Naive thymus-derived CD4-positive, alpha-beta T cell (primary cell): ENCODE measurements at regions not wholly inside any gene's neighbourhood (a gene's known extent, or its start where the extent isn't known, plus 50 kb on each side); places are given as distances from the start of the nearest gene placed in this dataset.

Experiments used
- ATAC-seq: fragments of 150-1000 bp; cut with Tn5 transposase; 2 replicates; pipeline ENCODE4 v1.10.0; 2021; ENCODE audit warnings: mild to moderate bottlenecking, moderate library complexity
- CTCF ChIA-PET: fragments of 350-600 bp; sonication (Branson Sonifier 250); formaldehyde crosslinking; loops from one replicate; lab custom pipeline; 2021; ENCODE audit warnings: antibody characterized with exemption; lab: Charles Lee
- POLR2A ChIA-PET: fragments of 350-600 bp; sonication (Branson Sonifier 250); formaldehyde crosslinking; loops from one replicate; lab custom pipeline; 2021; ENCODE audit warnings: antibody characterized with exemption, inconsistent platforms; lab: Charles Lee
- DNase-seq, 9 donors: peaks; one replicate each; pipeline versions ENCODE4 v3.0.0 to v3.0.0-alpha.2; 2020 to 2022; ENCODE audit warnings: mixed read lengths in 1 of 9
- H3K27ac ChIP-seq: one replicate; pipeline ENCODE4 v1.7.0; 2013; ENCODE audit warnings: mild to moderate bottlenecking, low read depth, low read length, moderate library complexity
- H3K27me3 ChIP-seq, 2 donors: one replicate each; pipeline ENCODE4 v1.7.0; 2013; ENCODE audit warnings: low read length in 2 of 2, mild to moderate bottlenecking in 2 of 2, moderate library complexity in 2 of 2; ENCODE audit not compliant: control insufficient read depth in 2 of 2, insufficient read depth in 2 of 2
- H3K36me3 ChIP-seq, 3 experiments: 1 replicate in 2 of 3; 2 replicates in 1 of 3; pipeline ENCODE4 v1.7.0; 2013; ENCODE audit warnings: low read length in 3 of 3, mild to moderate bottlenecking in 3 of 3, moderate library complexity in 1 of 3; ENCODE audit not compliant: insufficient read depth in 3 of 3, control insufficient read depth in 2 of 3
- H3K4me1 ChIP-seq, 2 donors: one replicate each; pipeline ENCODE4 v1.7.0; 2013; ENCODE audit warnings: low read length in 2 of 2, mild to moderate bottlenecking in 2 of 2, moderate library complexity in 1 of 2; ENCODE audit not compliant: control insufficient read depth in 2 of 2, insufficient read depth in 2 of 2
- H3K4me3 ChIP-seq: 2 replicates; pipeline ENCODE4 v1.7.0; 2013; ENCODE audit warnings: mild to moderate bottlenecking, low read length
- H3K9me3 ChIP-seq, 3 experiments: 1 replicate in 2 of 3; 2 replicates in 1 of 3; pipeline ENCODE4 v1.7.0; 2013; ENCODE audit warnings: low read length in 3 of 3; ENCODE audit not compliant: control insufficient read depth in 2 of 3
- H3K27ac Mint-ChIP-seq, 9 donors: one replicate each; pipeline ENCODE4 v1.8.0; 2020 to 2022; ENCODE audit warnings: mixed read lengths in 9 of 9, mild to moderate bottlenecking in 8 of 9, moderate library complexity in 5 of 9, inconsistent platforms in 2 of 9
- H3K27me3 Mint-ChIP-seq, 5 donors: one replicate each; pipeline ENCODE4 v1.8.0; 2021 to 2022; ENCODE audit warnings: mixed read lengths in 5 of 5, mild to moderate bottlenecking in 1 of 5
- H3K36me3 Mint-ChIP-seq, 5 donors: one replicate each; pipeline ENCODE4 v1.8.0; 2020 to 2022; ENCODE audit warnings: mixed read lengths in 5 of 5, mild to moderate bottlenecking in 3 of 5, inconsistent platforms in 1 of 5
- H3K4me1 Mint-ChIP-seq, 7 donors: one replicate each; pipeline ENCODE4 v1.8.0; 2020 to 2022; ENCODE audit warnings: mixed read lengths in 7 of 7, mild to moderate bottlenecking in 3 of 7, inconsistent platforms in 1 of 7
- H3K4me3 Mint-ChIP-seq, 10 donors: one replicate each; pipeline ENCODE4 v1.8.0; 2020 to 2022; ENCODE audit warnings: mild to moderate bottlenecking in 10 of 10, mixed read lengths in 10 of 10, moderate library complexity in 6 of 10, inconsistent platforms in 2 of 10
- H3K9me3 Mint-ChIP-seq, 11 donors: one replicate each; pipeline ENCODE4 v1.8.0; 2020 to 2022; ENCODE audit warnings: mixed read lengths in 11 of 11, mild to moderate bottlenecking in 4 of 11, inconsistent platforms in 1 of 11, moderate library complexity in 1 of 11
- intact Hi-C, 2 donors: fragments of 100-400 bp; cut with micrococcal nuclease; formaldehyde crosslinking; loops; one replicate each; pipeline ENCODE4 v1.15.1; 2023

DNA sequence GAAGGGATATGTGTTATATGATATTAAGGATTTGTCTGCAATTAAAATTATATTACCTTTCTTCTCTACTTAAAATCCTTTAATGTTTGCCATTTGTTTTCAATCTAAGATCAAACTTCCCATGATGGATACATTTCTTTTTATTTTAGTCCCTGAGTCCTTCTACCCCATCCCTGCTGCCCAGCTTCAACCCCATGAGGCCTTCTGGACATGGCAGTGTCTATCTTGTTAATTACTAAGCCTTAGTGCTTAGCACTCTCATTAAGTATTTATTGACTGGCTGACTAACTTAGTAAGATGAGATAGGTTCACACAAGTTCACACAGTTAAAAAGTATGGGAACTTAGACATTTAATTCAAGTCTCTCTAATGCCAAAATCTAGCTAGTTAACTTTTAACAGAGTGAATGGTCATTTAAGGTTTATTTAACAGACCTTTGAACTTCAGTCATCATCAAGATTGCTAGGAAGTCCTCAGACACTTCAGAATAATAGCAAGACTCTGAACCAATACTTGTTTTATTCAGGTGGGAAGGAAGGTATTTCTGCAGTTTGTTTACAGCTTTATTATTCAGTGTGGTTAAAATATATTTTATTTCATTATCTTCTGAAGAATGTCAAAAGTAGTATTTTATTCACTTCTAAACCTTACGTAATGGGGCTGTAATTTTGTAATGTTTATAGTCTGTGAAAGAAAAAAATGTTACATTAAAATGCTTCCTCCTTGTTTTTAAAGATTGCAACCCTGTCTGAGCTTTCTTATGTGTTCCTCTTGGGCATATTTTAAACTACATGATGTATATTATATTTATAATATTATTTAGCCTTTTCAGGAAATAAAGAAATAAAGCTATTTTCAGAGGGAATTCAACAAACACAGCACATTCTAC, 848.9 kb downstream of the REEP3 start:
- Histone ChIP-seq H3K27ac (no peak overlapping the region), H3K9me3 (no peaks in the 10 kb centered on the region), H3K4me1 (no peaks in the 10 kb centered on the region), H3K27me3 (no peaks in the 10 kb centered on the region), H3K36me3 (no peaks in the 10 kb centered on the region), H3K4me3 (no peak overlapping the region)
- ATAC-seq = no peak
- Mint-ChIP-seq H3K36me3 (no peaks in the 10 kb centered on the region), H3K4me1 (no peaks in the 10 kb centered on the region), H3K9me3 (peaks cover 0 to 5% (median 0%) of the 10 kb centered on the region in 11 donors), H3K27ac (no peak overlapping the region), H3K4me3 (no peak overlapping the region), H3K27me3 (no peaks in the 10 kb centered on the region)
- CTCF ChIA-PET = no interaction called here
- no peak for DNase-seq
- intact Hi-C loops = no loop called here
- POLR2A ChIA-PET = no interaction called here

DNA sequence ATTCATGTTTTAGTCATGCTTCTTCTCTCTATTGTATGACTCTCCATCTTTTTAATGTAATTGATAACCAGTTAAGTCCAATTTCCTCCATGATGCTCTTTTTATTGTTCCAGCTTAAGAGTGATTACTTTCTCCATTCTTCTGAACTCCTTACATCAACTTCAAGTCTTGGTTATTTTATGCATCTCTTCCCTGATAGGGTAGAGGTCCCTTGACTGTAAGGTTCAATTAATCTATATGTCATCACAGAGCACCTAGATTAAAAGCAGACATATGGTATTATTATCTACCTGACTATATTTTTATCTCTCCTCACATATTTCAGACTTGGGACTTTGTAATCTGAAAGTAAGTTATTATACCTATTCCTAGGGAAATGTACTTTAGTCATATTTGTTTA, 853.1 kb downstream of the REEP3 start:
- Mint-ChIP-seq H3K4me1 (no peaks in the 10 kb centered on the region), H3K36me3 (no peaks in the 10 kb centered on the region), H3K9me3 (peaks cover 0 to 10% (median 0%) of the 10 kb centered on the region in 11 donors), H3K27ac (no peak overlapping the region), H3K4me3 (no peak overlapping the region), H3K27me3 (no peaks in the 10 kb centered on the region)
- ChIA-PET POLR2A (no interaction called here), CTCF (no interaction called here)
- no peaks in the 10 kb centered on the region for H3K9me3 ChIP-seq
- DNase-seq (no peak), ATAC-seq (no peak)
- no peak overlapping the region for H3K4me3 ChIP-seq
- H3K36me3 ChIP-seq = no peaks in the 10 kb centered on the region
- H3K27ac ChIP-seq = no peak overlapping the region
- no peaks in the 10 kb centered on the region for H3K4me1 ChIP-seq
- intact Hi-C loops = no loop called here
- no peaks in the 10 kb centered on the region for H3K27me3 ChIP-seq

DNA sequence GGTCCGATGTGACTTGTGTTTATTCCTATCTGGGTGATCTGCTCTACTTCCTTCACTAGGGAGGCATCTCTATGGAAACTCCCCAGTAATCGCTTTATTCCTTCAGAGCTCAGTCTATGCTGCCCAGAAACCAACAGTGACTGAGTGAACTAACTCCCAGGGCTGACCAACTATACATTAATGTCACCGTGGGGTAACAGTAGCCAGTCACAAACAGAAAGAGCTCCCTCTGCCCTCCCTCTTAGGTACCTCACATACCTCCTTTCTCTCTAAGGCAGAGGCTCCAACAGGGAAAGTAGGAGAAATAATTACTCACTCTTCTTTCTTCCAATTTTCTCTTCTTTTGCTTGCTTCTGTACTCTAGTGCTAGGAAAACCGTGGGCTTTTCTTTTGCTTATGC, 855.0 kb downstream of the REEP3 start:
- Histone ChIP-seq H3K9me3 (no peaks in the 10 kb centered on the region), H3K4me1 (no peaks in the 10 kb centered on the region), H3K27me3 (no peaks in the 10 kb centered on the region), H3K36me3 (no peaks in the 10 kb centered on the region), H3K4me3 (no peak overlapping the region), H3K27ac (no peak overlapping the region)
- Mint-ChIP-seq H3K4me3 (no peak overlapping the region), H3K4me1 (no peaks in the 10 kb centered on the region), H3K36me3 (no peaks in the 10 kb centered on the region), H3K27me3 (no peaks in the 10 kb centered on the region), H3K27ac (no peak overlapping the region), H3K9me3 (peaks cover 0 to 10% (median 0%) of the 10 kb centered on the region in 11 donors)
- ChIA-PET POLR2A (no interaction called here), CTCF (no interaction called here)
- intact Hi-C loops = no loop called here
- DNase-seq = no peak
- no peak for ATAC-seq

- H3K4me1 Mint-ChIP-seq = no peaks in the 10 kb centered on the region
- H3K27ac ChIP-seq = no peak overlapping the region
- no peaks in the 10 kb centered on the region for H3K4me1 ChIP-seq
- ChIA-PET CTCF (no interaction called here), POLR2A (no interaction called here)
- ATAC-seq = no peak
- no peaks in the 10 kb centered on the region for H3K27me3 Mint-ChIP-seq
- H3K27ac Mint-ChIP-seq = no peak overlapping the region
- peaks cover 0 to 6% (median 0%) of the 10 kb centered on the region in 11 donors for H3K9me3 Mint-ChIP-seq
- H3K36me3 Mint-ChIP-seq = no peaks in the 10 kb centered on the region
- no peaks in the 10 kb centered on the region for H3K9me3 ChIP-seq
- intact Hi-C loops = loop anchor here in 1 of 2 donors (10.0 kb wide), 1 partner anchor 335 kb away; no protein-coding TSS in a partner anchor
- no peak overlapping the region for H3K4me3 Mint-ChIP-seq
- H3K27me3 ChIP-seq = no peaks in the 10 kb centered on the region
- DNase-seq = no peak
- no peak overlapping the region for H3K4me3 ChIP-seq
- H3K36me3 ChIP-seq = no peaks in the 10 kb centered on the region
Measured at GRCh38 chr10:64379898-64380297, 858.7 kb downstream of the REEP3 start.

GRCh38 chr10:64385355-64385754, 864.2 kb downstream of the REEP3 start:
- Histone ChIP-seq H3K4me3 (no peak overlapping the region), H3K4me1 (no peaks in the 10 kb centered on the region), H3K27ac (no peak overlapping the region), H3K36me3 (no peaks in the 10 kb centered on the region), H3K27me3 (no peaks in the 10 kb centered on the region), H3K9me3 (peaks cover 0 to 3% (median 0%) of the 10 kb centered on the region in 3 experiments)
- peaks cover 0 to 18% (median 3%) of the 10 kb centered on the region in 11 donors for H3K9me3 Mint-ChIP-seq
- no peak for ATAC-seq
- H3K27me3 Mint-ChIP-seq = no peaks in the 10 kb centered on the region
- H3K36me3 Mint-ChIP-seq = no peaks in the 10 kb centered on the region
- DNase-seq = no peak
- no peak overlapping the region for H3K27ac Mint-ChIP-seq
- POLR2A ChIA-PET = no interaction called here
- intact Hi-C loops = loop anchor here in 1 of 2 donors (10.0 kb wide), 1 partner anchor 341 kb away; no protein-coding TSS in a partner anchor
- no peak overlapping the region for H3K4me3 Mint-ChIP-seq
- no peaks in the 10 kb centered on the region for H3K4me1 Mint-ChIP-seq
- CTCF ChIA-PET = no interaction called here

DNA sequence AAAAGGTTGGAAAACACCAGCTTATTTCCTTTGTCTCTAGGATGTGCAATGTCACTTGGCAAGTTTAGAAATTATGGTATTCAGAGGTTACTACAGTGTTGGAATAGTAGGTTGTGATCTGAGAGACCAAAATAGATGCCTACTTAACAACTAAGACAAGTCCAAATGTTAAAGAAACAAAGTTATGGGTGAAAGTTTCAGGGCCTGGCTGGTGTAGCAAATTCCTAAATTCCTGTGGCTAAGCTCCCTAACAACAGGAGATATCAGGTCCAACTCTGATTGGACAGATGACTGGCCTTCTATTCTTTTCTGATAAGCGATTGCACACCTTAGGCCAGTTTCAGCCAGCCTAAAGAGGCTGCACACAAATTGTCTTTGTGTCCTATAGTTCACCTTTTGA, 873.5 kb downstream of the REEP3 start:
- H3K4me3 Mint-ChIP-seq = no peak overlapping the region
- H3K27ac Mint-ChIP-seq = no peak overlapping the region
- POLR2A ChIA-PET = no interaction called here
- no peaks in the 10 kb centered on the region for H3K36me3 Mint-ChIP-seq
- DNase-seq (no peak), ATAC-seq (no peak)
- H3K27me3 Mint-ChIP-seq = no peaks in the 10 kb centered on the region
- peaks cover 0 to 5% (median 0%) of the 10 kb centered on the region in 11 donors for H3K9me3 Mint-ChIP-seq
- CTCF ChIA-PET = no interaction called here
- Histone ChIP-seq H3K4me3 (no peak overlapping the region), H3K27ac (no peak overlapping the region), H3K27me3 (no peaks in the 10 kb centered on the region), H3K9me3 (no peaks in the 10 kb centered on the region), H3K36me3 (no peaks in the 10 kb centered on the region), H3K4me1 (no peaks in the 10 kb centered on the region)
- intact Hi-C loops = no loop called here
- H3K4me1 Mint-ChIP-seq = no peaks in the 10 kb centered on the region
